NCI-H345 treated with DMSO at 0.1 percent for 48 hours (cell line): ENCODE measurements at regions not wholly inside any gene's neighbourhood (a gene's known extent, or its start where the extent isn't known, plus 50 kb on each side); places are given as distances from the start of the nearest gene placed in this dataset.

Experiments used
- DNase-seq: peaks from one replicate; lab custom pipeline; 2025; ENCODE audit not compliant: unreplicated experiment; lab: John Stamatoyannopoulos, UW

DNA sequence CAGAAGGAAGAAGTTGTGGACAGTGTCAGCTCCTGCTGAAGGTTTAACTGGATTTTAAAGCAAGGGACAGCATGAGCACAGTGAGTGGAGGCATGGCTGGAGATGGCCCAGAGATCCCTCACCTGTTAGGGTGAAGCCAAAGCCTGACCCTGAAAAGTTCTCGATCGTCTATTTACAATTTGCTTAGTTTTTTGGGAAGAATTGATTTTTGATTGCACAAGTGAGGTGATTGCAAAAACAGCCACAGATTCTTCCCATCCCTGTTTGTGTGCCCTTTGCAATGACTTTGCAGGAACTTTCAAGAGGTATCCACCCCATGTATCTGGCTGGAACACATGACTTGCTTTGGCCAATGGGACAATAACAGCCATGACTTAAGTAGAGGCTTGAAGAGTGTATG is 170.1 kb downstream of the TFAP2C start:
- DNase-seq = no peak

DNA sequence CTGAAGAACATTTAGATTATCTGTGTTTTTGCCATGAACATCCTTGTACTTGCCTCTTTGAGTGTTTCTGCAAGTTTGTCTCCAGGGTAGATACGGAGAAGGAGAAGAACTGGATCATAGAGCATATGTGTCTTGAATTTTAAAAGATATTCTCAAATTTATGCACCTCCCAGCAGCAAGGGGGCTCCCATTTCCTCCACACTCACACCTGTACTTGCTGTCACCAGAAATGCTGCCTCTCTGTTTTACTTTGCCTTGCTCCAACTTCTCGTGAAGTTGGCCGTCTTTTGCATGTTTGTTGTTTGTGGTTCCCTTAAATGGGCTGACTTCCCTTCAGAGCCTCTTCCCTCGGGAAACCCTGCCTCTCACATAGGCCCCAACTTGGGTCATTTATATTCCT is 171.0 kb downstream of the TFAP2C start:
- DNase-seq = no peak

DNA sequence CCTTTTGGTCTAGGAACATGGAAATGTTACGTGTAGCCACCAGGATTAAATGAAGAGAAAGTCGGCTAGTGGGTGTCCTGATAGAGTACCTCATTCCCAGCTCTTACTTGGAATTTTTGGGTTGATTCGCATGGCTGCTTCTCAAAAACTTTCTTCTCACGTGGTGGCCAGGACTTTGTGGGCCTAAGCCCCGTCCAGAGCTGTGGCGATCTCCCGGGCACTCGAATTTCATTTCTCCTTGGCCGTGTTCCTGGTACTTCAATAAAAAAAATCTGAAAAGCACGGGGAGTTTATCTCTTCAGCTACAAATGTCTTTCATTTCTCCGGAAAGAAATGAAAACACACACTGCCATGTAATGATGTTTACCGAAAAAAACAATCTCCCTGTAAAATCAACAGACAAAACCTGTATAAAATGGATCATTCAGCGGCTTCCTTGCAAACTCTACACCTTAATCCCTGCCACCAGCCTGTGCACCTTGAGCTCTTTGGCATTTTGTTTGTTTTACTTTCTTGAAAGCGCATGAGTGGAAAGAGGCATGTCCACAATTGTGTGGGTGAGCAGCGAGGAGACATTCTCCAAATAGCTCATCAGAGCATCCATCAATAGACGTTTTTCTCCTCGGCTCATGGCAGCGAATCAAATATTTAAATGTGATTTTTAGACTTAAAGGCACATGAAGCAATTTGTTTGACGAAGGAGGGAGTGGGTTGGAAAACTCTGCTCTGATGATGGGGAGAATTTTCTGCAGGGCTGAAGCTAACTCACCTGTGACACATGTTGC is 173.1 kb downstream of the TFAP2C start:
- no peak for DNase-seq

DNA sequence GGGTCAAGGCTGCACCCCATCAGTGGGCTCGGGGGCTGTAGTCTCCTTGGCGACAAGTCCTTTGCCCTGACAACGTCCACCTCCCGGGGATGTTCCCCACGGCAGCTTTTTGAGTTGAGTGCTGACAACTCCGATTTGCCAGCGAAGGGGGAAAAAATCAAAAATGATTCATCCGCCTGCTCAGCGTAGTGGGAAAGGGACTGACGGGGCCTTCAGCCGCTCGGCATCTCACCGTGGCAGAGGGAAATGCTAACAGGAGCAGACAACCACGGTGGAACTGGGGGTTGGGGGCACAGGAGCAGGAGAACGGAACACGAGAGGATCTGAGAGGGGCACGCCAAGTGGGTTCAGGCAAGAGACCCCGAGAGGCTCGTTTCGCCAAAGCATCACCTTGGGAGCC is 173.7 kb downstream of the TFAP2C start:
- no peak for DNase-seq

DNA sequence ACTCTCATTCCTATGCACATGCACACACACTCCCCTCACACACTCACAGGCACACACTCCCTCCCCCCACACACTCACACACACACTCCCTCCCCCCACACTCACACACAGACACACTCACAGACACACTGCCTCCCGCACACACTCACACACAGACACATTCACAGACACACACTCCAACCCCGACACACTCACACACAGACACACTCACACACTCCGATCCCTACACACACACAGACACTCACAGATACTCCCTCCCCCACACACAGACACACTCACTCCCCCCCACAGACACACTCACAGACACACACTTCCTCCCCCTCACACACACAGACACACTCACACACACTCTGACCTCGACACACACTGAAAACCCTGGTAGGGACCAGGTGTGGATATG is 176.2 kb downstream of the TFAP2C start:
- no peak for DNase-seq

DNA sequence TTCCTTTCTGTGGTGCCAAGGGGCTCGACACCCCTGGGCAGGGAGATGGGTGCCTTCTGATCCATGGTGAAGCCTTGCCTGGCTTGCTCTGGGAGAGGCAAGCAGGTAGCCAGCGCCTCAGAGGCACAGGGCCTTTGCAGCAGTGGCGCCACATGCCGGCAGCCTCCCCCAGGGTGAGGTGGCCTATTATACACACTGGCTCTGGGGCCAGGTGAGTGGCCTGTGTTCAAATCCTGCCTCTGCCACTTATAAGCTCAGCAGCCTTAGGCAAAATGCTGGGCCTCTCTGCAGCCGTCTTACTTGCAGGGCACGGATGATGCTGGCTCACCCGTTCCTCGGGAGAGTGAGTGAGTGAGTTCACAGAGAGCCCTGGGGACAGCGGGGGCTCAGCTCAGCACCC is 176.9 kb downstream of the TFAP2C start:
- DNase-seq = no peak

DNA sequence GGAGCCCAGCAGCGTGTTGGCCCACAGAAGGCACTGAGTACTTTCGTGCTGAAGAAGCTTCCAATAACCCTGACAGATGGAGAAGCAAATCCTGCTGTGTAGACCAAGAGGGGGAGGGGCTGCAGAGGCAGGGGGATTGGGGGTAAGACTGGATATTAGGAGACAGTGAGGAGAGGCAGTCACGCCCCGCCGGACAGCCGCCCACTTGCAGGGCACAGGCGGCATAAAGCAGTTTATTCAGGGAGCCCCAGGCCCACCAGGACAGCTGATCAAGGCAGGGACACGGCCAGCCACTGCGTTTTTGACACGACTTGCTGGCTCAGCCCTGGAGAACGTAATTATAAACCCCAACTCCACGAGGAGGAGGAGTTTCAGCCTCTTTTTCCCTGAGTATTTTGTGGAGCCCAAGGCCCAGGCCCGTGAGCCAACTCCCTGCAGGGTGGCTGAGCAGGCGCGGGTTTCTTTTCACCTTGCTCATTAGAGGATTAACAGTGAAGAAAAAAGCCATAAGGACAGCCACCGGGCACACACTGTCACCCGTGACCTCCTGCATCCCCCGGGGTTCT is 177.9 kb downstream of the TFAP2C start:
- no peak for DNase-seq

DNA sequence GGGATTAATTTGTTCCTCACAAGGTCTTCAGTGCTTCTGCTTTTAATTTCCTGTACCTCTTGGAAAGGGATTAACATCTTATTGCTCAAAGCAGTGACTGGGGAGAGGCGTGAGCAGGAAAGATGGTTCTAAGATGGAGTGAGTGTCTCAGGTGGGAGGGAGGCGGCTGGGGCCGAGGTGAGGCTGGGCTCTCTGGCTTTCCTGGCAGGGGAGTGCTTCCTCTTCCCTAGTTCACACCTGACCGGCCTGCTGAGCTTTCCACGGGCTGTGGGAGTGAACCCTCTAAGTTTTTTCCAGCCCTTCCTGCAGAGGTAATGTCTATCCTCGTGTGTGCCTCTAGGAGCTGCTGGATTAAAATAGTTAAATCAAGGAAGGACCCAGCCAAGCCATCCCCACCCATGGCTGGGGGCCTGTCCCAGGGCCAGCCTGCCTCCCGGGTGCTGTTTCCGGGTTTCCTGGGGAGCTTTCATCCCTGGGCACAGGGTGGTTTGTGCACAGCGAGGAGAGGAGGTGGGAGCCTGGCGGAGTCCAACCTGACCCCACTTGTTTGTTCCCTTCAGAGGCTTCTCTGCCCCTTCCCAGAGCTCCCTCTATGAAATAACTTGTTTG is 179.1 kb downstream of the TFAP2C start:
- no peak for DNase-seq

DNA sequence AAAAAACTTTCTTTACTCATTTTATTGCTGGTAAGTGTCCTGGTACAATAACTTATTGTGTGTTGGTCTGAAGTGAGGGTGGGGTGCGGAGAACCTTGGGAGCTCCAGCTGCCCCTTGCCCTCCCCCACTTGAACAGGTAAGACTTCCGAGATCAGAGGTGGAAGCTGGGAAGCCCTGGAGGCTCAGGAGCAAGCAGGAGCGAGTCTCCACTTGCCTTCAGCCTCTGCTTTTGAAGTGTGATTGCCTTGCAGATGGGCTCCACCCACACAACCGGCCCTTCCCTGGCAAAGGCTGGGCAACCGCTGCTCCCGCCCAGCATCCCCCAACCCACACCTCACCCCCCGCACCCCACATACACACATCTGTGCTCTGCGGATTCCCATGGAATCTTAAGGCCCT is 179.6 kb downstream of the TFAP2C start:
- no peak for DNase-seq

DNA sequence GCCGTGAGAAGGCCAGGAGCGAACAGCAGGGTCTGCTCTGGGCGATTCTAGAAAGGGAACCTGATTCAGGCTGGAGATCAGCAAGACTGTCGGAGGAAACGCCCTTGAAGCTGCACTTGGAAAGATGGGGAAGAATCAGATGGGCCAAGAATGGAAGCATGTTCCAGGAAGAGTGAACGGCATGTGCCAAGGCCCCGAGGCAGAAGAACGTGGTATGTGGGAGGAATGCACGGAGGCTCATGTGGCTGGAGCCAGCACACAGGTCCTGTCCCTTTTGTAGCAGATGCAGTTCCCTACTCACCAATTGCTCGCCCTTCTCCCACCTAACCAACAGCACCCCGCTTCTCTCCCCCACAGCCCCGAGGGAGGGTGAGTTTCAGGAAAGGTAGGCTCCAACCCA is 180.6 kb downstream of the TFAP2C start:
- no peak for DNase-seq

DNA sequence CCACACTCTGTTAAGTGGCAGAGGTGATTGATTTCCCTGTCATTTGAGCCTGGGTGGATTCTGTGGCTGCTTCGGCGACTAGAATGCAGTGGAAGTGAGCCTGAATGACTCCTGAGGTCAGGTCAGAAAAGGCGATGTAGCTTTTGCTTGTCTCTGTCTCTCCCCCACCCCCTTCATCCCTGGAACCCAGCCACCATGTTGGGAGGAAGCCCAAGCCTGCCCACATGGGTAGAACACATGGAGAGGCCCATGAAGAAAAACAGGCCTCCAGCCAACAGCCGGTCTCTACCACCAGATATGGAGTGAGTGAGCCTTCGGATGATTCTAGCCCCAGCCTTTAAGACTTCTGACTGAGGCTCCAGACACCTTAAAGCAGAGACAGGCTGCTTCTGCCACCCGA is 181.0 kb downstream of the TFAP2C start:
- DNase-seq = no peak

DNA sequence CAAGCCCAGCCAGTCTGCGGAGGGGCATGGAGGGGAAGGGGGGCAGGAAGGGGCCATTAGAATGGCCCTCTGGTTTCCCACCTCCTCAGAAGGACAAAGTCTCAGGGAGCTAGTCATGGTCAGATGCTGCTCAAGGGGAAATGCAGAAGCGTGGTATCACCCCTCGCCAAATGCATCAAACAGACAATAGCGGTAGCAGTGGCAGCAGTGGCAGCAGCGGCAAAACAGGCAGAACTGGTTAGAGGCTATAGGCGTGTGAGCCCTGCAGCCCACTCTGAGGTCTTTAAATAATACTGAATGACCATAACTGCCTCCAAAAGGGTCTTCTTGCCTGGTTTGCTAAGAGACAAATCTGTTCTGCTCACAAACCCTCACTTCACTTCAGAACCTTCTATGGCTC is 186.7 kb downstream of the TFAP2C start:
- DNase-seq = no peak

DNA sequence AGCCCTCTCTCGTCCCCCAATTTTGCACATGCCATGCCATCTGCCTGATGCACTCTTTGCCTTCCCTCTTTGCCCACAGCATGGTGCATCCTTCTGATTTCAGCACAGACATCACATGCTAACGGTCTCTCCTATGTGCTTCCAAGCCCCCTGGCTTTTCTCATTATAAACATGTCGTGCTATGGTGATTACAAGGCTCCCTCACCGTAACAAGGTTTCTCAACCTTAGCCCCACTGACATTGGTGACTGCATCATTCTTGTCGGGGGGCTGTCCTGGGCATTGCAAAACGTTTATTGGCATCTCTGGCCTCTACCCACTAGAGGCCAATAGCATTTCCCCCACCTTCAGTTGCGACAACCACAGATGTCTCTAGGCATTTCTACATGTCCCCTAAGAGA is 187.2 kb downstream of the TFAP2C start:
- DNase-seq = no peak

DNA sequence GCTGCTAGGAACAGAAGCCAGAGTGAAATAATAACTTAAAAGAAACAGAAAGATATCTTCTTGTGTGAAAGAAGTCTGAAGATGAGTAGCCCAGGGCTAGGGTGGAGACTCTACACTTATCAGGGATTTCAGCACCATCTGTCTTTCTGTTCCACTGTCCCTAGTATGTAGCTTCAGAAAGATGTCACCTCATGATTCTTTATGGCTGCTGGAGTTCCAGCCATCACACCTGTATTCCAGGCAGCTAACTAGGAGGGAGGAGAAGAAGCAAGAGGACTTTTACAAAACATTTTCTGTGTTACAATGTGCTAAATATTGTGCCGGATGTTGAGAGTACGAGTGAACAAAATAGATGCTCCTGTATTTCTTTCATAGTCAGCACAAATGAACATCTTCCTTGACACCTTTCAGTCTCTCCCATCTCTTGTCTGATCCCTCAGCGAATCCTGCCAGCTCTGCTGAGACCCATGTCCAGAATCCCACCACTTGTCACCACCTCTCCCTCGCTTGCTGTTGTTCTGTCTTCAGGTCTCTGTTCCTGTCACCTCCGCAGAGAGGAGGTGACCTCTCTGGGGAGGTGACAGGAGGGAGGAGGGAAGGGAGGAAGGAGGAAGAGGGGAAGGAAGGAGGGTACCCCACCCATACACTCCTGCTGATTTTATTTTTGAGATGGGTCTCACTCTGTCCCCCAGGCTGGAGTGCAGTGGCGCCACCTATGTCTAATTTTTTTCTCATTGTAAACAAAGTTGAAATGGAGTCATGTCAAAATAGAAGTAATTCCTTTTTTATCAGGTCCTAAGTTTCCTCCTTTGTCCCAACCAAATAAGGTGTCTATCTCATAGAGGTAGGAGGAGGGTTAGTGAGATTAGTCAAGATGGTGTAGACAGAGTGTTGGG is 188.9 kb downstream of the TFAP2C start:
- DNase-seq = no peak

DNA sequence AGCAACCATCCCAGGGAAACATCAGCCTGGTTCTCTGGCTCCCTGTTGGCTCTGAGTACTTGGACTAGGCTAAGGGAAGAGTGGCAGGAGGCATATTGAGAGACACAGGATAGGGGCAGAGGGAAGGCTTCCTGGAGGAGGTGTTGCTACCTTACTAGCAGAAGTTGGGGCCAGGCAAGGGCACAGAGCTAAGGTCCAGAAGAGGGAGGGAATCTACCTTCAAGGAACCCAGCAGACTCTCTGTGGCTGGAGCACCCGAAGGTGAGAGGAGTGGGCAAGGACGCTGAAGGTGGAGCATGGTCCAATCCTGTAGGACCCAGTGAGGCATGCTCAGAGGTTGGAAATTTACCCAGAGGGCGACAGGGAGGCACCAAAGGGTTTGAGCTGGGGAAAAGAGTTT is 191.9 kb downstream of the TFAP2C start:
- DNase-seq = no peak

DNA sequence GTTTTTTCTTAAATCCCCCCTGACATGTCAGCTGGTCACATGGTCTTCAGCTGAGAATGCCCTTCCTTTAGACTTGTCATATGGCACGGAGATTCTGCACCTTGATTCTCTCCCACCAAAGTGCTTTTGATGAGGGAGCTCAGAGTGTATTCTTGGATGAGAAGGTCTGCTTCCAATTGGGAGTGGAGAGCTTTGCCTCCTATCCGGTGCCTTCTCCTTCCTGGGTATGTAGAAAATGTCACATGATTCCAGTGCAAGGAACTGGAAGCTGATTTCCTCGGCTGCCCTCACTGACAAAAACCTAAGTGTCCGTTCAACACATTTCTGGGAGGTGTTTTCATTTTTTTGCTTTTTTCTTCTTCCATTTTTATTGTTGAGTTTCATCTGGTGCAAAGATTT is 197.2 kb downstream of the TFAP2C start:
- DNase-seq = no peak

DNA sequence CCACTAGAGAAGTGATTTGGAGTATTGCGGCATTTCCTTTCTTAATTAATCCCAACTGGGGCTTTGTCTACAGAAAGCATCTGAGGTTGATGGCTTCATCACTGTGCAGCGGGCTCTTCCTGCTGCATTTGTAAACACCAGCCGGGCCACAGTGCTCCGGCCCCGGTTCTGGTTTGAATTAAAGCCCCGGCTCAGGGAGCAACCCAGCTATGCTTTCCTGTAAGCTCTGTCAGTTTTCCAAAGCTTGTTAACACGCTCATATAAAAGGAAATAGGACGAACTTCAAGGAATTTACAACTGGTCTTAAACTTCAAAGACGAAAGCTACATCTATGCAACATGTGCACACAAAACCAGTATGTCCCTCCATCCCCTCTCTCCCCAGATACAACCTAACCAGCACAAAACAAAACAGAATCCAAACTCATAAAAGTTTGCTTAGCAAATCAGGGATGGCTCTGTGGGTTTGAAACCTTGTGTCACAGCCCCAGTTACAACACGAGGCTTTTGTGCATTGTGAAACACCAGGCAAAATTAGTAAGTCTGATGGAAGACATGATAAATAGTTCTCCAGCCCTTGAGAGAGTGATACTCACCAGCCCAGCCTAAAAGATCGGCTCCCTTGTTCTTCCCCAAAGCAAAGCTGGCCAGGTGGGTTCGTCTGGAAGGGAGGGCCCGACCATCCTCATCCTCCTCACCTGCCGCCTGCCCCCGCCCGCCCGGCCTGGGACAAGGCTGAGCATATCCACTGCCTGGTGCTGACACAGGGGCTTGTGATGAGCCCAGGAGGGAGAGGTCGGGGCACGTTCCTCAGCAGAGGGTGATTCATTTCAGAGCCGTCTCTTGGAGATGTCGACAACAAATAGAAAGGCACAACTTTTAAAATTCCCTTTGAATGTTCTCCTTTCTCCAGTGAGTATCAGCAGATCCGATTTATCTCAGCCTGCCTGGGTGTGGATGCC is 197.9 kb downstream of the TFAP2C start:
- no peak for DNase-seq

DNA sequence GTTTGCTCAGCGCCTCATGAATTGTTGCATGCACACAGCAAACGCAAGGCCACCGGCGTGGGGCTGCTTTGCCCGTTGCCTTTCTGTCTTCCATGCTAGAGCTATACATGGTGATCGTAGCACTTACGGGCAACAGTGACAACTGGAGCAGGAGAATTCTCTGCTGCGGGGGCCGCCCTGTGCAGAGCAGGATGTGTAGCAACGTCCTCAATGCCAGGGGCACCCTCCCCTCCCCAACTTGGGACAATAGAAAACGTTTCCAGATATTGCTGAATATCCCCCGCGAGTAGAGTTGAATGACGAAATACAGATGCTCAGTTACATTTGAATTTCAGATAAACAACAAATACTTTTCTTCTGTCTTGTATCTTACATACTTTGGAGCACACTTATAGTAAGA is 198.7 kb downstream of the TFAP2C start:
- DNase-seq = no peak

DNA sequence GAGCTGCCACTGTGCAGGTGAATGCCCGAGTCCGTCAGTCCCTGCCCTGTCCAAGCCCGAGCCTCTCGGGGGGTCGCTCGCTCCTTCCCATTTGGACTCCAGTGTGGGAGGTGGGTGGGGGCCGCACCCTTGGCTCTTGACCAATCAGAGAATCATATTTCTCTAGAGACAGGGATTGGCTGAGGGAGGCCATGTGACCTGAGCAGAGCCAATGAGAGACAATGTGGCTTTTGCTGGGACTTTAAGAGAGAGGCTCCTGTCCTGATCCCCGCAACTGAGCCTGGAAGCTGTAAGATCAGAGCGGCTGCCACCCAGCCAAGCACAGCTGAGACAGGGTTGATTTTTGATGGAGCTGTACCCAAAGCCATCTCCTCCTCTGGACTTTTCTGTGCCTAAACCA is 199.3 kb downstream of the TFAP2C start:
- no peak for DNase-seq

DNA sequence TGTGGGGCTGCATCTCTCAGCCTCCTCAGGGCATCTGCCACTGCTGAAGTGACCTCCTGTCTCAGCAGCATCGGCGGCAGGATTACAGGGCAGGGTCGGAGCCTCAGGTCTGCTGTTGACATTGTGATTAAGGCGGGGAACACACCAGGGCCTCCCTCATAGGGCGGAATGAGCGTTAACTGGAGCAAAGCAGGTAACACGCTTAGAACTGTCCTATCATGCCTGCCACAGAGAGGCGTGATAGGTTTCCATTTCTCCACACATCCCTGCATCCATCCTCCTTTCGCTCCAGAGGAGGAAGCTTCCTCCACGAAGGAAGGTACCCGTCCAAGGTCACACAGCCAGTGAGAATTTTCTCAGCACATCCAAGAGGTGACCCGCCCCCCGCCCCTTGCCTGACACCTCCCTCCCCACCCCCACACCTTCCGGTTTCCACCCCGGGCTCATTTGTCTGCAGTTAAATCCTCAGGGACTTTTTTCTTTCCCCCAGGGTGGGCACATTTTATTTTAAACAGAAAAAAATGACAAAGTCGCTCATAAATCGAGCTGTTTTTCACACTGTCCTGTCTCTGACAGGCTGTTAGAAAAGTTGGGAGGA is 200.8 kb downstream of the TFAP2C start:
- no peak for DNase-seq
